ENCODE measurements at regions not wholly inside any gene's neighbourhood (a gene's known extent, or its start where the extent isn't known, plus 50 kb on each side); places are given as distances from the start of the nearest gene placed in this dataset.

- no peak for TF ChIP-seq EZH2 (IDR thresholded peaks at IDR 0.05)
- no peak for TF ChIP-seq POLR2AphosphoS5 (IDR thresholded peaks at IDR 0.05; ENCODE audit: borderline replicate concordance, low read depth, low read length)
- TF ChIP-seq FOXP2 (optimal IDR thresholded peaks at IDR 0.05; ENCODE audit: control extremely low read depth, extremely low read length, insufficient read depth): no peak
These were observed 71.5 kb upstream of the NR5A2 start for GRCh38 chr1:199956005-199956404.

All from SK-N-MC (cell line).